K562 (cell line): ENCODE measurements at regions not wholly inside any gene's neighbourhood (a gene's known extent, or its start where the extent isn't known, plus 50 kb on each side); places are given as distances from the start of the nearest gene placed in this dataset.

Experiments
- EZH2 ChIP-seq: IDR thresholded peaks from 2 replicates; pipeline ENCODE4 v1.6.1; 2012; ENCODE audit warnings: low read depth, mild to moderate bottlenecking, inconsistent platforms, low read length, borderline replicate concordance
- FOXJ3 ChIP-seq: sonication (generic); formaldehyde crosslinking; IDR thresholded peaks from 2 replicates; pipeline ENCODE4 v1.4.0; 2020; ENCODE audit warnings: mild to moderate bottlenecking, missing genetic modification reagents
- GTF2E2 ChIP-seq: fragments of 200-800 bp; sonication (Bioruptor generic); IDR thresholded peaks from 2 replicates; pipeline ENCODE4 v1.6.1; 2016; ENCODE audit warnings: missing genetic modification characterization, missing compliant biosample characterization
- KLF13 ChIP-seq: fragments of 450-650 bp; IDR thresholded peaks from 2 replicates; pipeline ENCODE4 v1.6.1; 2016; ENCODE audit warnings: missing genetic modification characterization, low read depth, mild to moderate bottlenecking, missing compliant biosample characterization, moderate library complexity, borderline replicate concordance
- KLF6 ChIP-seq: fragments of 250-450 bp; sonication (Bioruptor Pico); IDR thresholded peaks from 2 replicates; pipeline ENCODE4 v1.4.0; 2020; ENCODE audit warnings: mild to moderate bottlenecking, moderate library complexity, borderline replicate concordance
- SAP30 ChIP-seq: fragments of 200-600 bp; sonication (generic); IDR thresholded peaks from 2 replicates; pipeline ENCODE4 v1.6.1; 2012; ENCODE audit warnings: borderline replicate concordance, low read depth, mild to moderate bottlenecking, moderate library complexity, low read length, control low read depth, inconsistent platforms; ENCODE audit not compliant: insufficient read depth, poor library complexity, severe bottlenecking
- TAF15 ChIP-seq: fragments of 200-400 bp; formaldehyde crosslinking; IDR thresholded peaks from 2 replicates; pipeline ENCODE4 v1.6.1; 2017; ENCODE audit warnings: mild to moderate bottlenecking, low read depth, low read length, moderate library complexity
- TCF7L2 ChIP-seq: fragments of 150-350 bp; IDR thresholded peaks from 2 replicates; pipeline ENCODE4 v1.6.1; 2016; ENCODE audit warnings: low read depth, mild to moderate bottlenecking, low read length, moderate library complexity
- ZNF217 ChIP-seq: sonication (generic); formaldehyde crosslinking; IDR thresholded peaks from 2 replicates; pipeline ENCODE4 v1.8.0; 2022; ENCODE audit warnings: mild to moderate bottlenecking, missing genetic modification reagents
- TF ChIP-seq, protein P1 (sequence below), 3 experiments: IDR thresholded peaks in 2 of 3; conservative IDR thresholded peaks in 1 of 3; 2 replicates each; pipeline ENCODE4 v1.5.1; 2011 to 2012; ENCODE audit warnings: low read length in 3 of 3, mild to moderate bottlenecking in 3 of 3, control low read depth in 2 of 3, improper control_type of control experiment in 1 of 3, inconsistent platforms in 1 of 3, low read depth in 1 of 3, mixed read lengths in 1 of 3, moderate library complexity in 1 of 3; ENCODE audit not compliant: insufficient read depth in 2 of 3
- TF ChIP-seq, protein P2 (sequence below): fragments of 250-450 bp; sonication (Bioruptor Pico); IDR thresholded peaks from 2 replicates; pipeline ENCODE4 v1.5.0; 2021; ENCODE audit warnings: mild to moderate bottlenecking, borderline replicate concordance

DNA sequence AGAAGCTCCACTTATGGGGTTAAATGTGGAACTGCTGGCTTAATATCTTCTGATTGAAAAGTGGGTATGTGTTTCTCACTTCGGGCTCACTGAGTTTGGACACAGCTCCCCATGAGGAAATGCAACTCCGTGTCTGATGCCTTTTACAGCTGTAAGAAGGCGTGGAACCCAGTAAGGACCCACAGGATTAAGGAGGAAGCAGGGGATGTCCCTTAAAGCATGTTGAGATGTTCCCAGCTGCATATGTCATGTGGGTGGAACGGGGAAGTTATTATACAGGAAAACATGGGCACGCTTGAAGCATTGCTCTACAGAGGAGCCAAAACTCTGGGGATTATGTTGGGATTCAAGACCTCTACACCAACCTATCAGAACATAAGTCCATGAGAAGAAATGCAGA is 224.4 kb downstream of the NEBL start:
- TF ChIP-seq SAP30, result no peak
- TF ChIP-seq, protein P1, sequence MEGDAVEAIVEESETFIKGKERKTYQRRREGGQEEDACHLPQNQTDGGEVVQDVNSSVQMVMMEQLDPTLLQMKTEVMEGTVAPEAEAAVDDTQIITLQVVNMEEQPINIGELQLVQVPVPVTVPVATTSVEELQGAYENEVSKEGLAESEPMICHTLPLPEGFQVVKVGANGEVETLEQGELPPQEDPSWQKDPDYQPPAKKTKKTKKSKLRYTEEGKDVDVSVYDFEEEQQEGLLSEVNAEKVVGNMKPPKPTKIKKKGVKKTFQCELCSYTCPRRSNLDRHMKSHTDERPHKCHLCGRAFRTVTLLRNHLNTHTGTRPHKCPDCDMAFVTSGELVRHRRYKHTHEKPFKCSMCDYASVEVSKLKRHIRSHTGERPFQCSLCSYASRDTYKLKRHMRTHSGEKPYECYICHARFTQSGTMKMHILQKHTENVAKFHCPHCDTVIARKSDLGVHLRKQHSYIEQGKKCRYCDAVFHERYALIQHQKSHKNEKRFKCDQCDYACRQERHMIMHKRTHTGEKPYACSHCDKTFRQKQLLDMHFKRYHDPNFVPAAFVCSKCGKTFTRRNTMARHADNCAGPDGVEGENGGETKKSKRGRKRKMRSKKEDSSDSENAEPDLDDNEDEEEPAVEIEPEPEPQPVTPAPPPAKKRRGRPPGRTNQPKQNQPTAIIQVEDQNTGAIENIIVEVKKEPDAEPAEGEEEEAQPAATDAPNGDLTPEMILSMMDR (IDR thresholded peaks at IDR 0.05 in 2 of 3, conservative IDR thresholded peaks at IDR 0.05 in 1 of 3; ENCODE audit: insufficient read depth in 2 of 3, low read depth in 1 of 3, low read length in 3 of 3), result no peak
- TF ChIP-seq FOXJ3, result no peak
- TF ChIP-seq, protein P2, sequence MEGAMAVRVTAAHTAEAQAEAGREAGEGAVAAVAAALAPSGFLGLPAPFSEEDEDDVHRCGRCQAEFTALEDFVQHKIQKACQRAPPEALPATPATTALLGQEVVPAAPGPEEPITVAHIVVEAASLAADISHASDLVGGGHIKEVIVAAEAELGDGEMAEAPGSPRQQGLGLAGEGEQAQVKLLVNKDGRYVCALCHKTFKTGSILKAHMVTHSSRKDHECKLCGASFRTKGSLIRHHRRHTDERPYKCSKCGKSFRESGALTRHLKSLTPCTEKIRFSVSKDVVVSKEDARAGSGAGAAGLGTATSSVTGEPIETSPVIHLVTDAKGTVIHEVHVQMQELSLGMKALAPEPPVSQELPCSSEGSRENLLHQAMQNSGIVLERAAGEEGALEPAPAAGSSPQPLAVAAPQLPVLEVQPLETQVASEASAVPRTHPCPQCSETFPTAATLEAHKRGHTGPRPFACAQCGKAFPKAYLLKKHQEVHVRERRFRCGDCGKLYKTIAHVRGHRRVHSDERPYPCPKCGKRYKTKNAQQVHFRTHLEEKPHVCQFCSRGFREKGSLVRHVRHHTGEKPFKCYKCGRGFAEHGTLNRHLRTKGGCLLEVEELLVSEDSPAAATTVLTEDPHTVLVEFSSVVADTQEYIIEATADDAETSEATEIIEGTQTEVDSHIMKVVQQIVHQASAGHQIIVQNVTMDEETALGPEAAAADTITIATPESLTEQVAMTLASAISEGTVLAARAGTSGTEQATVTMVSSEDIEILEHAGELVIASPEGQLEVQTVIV (CRISPR knock-in tag), result no peak
- no peak for TF ChIP-seq EZH2
- TF ChIP-seq KLF13 (tag), result no peak
- no peak for TF ChIP-seq KLF6 (CRISPR knock-in tag)
- TF ChIP-seq TCF7L2, result no peak
- TF ChIP-seq TAF15, result no peak
- TF ChIP-seq ZNF217 (CRISPR knock-in tag), result no peak
- no peak for TF ChIP-seq GTF2E2 (tag)
